ENCODE measurements at regions not wholly inside any gene's neighbourhood (a gene's known extent, or its start where the extent isn't known, plus 50 kb on each side); places are given as distances from the start of the nearest gene placed in this dataset.

DNA sequence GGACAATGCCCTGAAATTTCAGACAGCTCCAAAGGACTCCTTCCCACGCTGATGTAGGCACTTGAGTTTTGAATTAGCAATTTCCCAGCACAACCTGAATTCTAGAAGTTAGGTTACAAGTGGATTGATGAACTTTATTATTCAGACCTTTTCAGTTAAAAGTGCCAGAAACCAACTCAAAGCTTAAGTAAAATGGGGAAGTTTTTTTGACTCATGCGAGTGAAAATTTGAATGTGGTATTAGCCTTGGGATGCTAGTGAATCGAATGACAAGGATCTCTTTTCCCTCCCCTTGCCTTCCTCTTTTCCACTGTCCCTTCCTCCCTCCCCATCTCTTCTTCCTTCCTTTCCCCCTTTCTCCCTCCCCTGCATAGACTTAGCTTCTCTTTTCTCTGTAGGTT lies 295.1 kb upstream of the PROK2 start:
- H3K27me3 ChIP-seq, result no peaks in the 10 kb centered on the region
- no peaks in the 10 kb centered on the region for H3K36me3 ChIP-seq (replicated peaks; ENCODE audit: insufficient read depth, low read depth)
- H3K9me2 ChIP-seq (replicated peaks; ENCODE audit: insufficient read depth), result no peaks in the 10 kb centered on the region
- no peak for DNase-seq (ENCODE audit: low spot score)
- H4K20me1 ChIP-seq (ENCODE audit: insufficient read depth, poor library complexity, severe bottlenecking), result no peaks in the 10 kb centered on the region
- no peak overlapping the region for H3K4me3 ChIP-seq
- H3K4me1 ChIP-seq (ENCODE audit: insufficient read depth), result no peaks in the 10 kb centered on the region
- H3K27ac ChIP-seq, result no peak overlapping the region
- H2AFZ ChIP-seq, result no peak overlapping the region
- WGBS (ENCODE audit: low lambda C conversion rate, missing lambda C conversion rate), result 95% methylated on average over 3 of the region's 3 CpGs
- no peaks in the 10 kb centered on the region for H3K79me2 ChIP-seq
- no peak overlapping the region for H3K4me2 ChIP-seq
- no peaks in the 10 kb centered on the region for H3K9me3 ChIP-seq (ENCODE audit: low read depth)
- TF ChIP-seq, protein P1, sequence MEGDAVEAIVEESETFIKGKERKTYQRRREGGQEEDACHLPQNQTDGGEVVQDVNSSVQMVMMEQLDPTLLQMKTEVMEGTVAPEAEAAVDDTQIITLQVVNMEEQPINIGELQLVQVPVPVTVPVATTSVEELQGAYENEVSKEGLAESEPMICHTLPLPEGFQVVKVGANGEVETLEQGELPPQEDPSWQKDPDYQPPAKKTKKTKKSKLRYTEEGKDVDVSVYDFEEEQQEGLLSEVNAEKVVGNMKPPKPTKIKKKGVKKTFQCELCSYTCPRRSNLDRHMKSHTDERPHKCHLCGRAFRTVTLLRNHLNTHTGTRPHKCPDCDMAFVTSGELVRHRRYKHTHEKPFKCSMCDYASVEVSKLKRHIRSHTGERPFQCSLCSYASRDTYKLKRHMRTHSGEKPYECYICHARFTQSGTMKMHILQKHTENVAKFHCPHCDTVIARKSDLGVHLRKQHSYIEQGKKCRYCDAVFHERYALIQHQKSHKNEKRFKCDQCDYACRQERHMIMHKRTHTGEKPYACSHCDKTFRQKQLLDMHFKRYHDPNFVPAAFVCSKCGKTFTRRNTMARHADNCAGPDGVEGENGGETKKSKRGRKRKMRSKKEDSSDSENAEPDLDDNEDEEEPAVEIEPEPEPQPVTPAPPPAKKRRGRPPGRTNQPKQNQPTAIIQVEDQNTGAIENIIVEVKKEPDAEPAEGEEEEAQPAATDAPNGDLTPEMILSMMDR (IDR thresholded peaks at IDR 0.05; ENCODE audit: poor library complexity), result no peak

DNA sequence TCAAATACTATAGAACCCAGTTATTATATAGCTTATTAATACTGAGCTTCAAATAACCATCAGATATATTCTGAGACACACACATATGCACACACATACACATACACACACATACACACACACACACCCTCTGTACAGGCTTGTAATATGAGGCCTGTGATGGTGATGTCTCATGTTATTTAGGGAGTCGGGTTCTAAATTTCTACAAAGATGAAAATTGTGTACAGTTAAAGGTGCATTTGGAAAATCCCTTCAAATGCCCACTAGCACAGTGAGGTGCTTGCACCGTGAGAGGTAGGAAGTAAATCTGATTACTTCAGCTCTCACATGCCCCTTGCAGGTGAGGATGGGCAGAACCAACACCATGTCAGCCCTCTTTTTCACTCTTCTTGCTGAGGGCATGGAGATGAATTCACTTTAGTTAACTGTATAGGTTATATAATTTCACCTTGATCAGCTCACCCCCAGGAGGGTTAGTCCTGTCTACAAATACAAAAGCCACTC lies 294.5 kb upstream of the PROK2 start:
- H3K4me1 ChIP-seq (ENCODE audit: insufficient read depth), result no peaks in the 10 kb centered on the region
- no peaks in the 10 kb centered on the region for H3K27me3 ChIP-seq
- H3K36me3 ChIP-seq (replicated peaks; ENCODE audit: insufficient read depth, low read depth), result no peaks in the 10 kb centered on the region
- H3K79me2 ChIP-seq, result no peaks in the 10 kb centered on the region
- TF ChIP-seq EZH2 (IDR thresholded peaks at IDR 0.05; ENCODE audit: borderline replicate concordance) (no peak), EZH2phosphoT487 (IDR thresholded peaks at IDR 0.05; ENCODE audit: low read depth, severe bottlenecking, unreplicated experiment) (no peak)
- TF ChIP-seq, protein P1 (IDR thresholded peaks at IDR 0.05; ENCODE audit: poor library complexity), result no peak
- H4K20me1 ChIP-seq (ENCODE audit: insufficient read depth, poor library complexity, severe bottlenecking), result no peaks in the 10 kb centered on the region
- H3K9me2 ChIP-seq (replicated peaks; ENCODE audit: insufficient read depth), result no peaks in the 10 kb centered on the region
- DNase-seq (ENCODE audit: low spot score), result no peak
- H3K27ac ChIP-seq, result no peak overlapping the region
- H2AFZ ChIP-seq, result no peak overlapping the region
- no peaks in the 10 kb centered on the region for H3K9me3 ChIP-seq (ENCODE audit: low read depth)
- no peak overlapping the region for H3K4me3 ChIP-seq
- H3K4me2 ChIP-seq, result no peak overlapping the region
- whole genome bisulfite sequencing (ENCODE audit: low lambda C conversion rate, missing lambda C conversion rate), result 84% methylated on average over 2 of the region's 2 CpGs

DNA sequence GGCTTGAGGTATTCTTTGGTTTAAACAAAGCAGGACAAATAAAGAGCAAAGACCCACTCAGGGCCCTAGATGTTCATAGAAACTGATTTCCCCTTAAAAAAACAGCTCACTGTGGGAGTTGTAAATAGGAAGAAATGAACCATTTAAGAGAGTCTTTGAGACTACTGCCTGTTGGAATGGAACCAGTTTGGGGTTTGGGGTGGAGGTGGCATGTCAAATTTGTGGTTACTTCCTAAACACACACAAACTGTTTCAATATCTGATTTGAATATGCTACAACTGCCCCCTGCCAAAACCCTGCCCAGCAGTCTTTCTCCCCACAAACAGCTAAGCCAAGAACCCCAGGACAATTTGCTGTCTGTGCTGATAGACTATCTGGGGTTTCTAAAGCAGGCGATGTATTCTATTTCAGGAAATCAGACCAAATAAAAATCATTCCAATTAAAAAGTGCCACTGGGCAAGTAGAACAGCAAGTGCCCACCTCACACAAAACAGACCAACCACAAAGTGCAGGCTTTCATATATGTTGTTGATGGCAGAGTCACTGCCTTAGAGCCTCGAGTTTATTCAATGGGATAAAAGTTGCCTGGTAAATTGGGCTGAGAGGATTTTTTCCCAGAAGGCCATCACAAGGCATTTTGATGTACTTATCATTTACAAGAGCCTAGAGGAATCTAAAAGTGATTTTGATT lies 293.9 kb upstream of the PROK2 start:
- H3K27me3 ChIP-seq, result no peaks in the 10 kb centered on the region
- H3K9me2 ChIP-seq (replicated peaks; ENCODE audit: insufficient read depth), result no peaks in the 10 kb centered on the region
- H3K4me1 ChIP-seq (ENCODE audit: insufficient read depth), result no peaks in the 10 kb centered on the region
- no peaks in the 10 kb centered on the region for H3K79me2 ChIP-seq
- no peaks in the 10 kb centered on the region for H3K36me3 ChIP-seq (replicated peaks; ENCODE audit: insufficient read depth, low read depth)
- H3K27ac ChIP-seq, result no peak overlapping the region
- H3K4me2 ChIP-seq, result no peak overlapping the region
- WGBS (ENCODE audit: low lambda C conversion rate, missing lambda C conversion rate), result 92% methylated on average over 2 of the region's 2 CpGs
- H3K4me3 ChIP-seq, result no peak overlapping the region
- H2AFZ ChIP-seq, result no peak overlapping the region
- no peak for TF ChIP-seq EZH2 (IDR thresholded peaks at IDR 0.05; ENCODE audit: borderline replicate concordance)
- no peak for TF ChIP-seq EZH2phosphoT487 (IDR thresholded peaks at IDR 0.05; ENCODE audit: low read depth, severe bottlenecking, unreplicated experiment)
- TF ChIP-seq, protein P1 (IDR thresholded peaks at IDR 0.05; ENCODE audit: poor library complexity), result no peak
- no peaks in the 10 kb centered on the region for H4K20me1 ChIP-seq (ENCODE audit: insufficient read depth, poor library complexity, severe bottlenecking)
- no peaks in the 10 kb centered on the region for H3K9me3 ChIP-seq (ENCODE audit: low read depth)
- DNase-seq (ENCODE audit: low spot score), result no peak

All from hepatocyte (in vitro differentiated cells).